ENCODE measurements at regions not wholly inside any gene's neighbourhood (a gene's known extent, or its start where the extent isn't known, plus 50 kb on each side); places are given as distances from the start of the nearest gene placed in this dataset.

DNA sequence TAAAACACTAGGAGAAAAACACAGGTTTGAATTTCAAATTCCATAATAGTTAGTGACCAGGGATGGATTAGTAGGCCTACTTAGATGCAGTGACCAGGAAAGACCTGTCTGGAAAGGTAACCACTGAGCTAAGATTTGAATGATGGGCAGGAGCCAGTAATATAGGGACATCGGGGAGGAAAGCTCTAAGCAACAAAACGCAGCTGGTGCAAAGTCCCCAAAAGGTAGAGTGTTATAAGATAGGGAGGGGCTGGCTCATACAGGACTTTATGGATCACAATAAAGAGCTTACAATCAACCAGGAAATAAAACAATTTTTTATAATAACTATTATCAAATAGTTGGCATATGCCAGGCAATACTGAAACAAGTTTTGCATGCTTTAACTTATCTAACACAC lies 849.4 kb downstream of the LRRTM4 start:
- FAIRE-seq (no peak), DNase-seq (ENCODE audit: low read depth, low spot score) (no peak)
- H3K4me2 ChIP-seq (ENCODE audit: insufficient read depth, low read length): no peak overlapping the region
- no peak overlapping the region for H2AFZ ChIP-seq (ENCODE audit: low read depth, low read length)
- H3K36me3 ChIP-seq (ENCODE audit: control insufficient read depth in 2 of 2, extremely low read depth in 1 of 2, insufficient read depth in 2 of 2, low read length in 2 of 2): no peaks in the 10 kb centered on the region
- no peaks in the 10 kb centered on the region for H3K4me1 ChIP-seq (ENCODE audit: control insufficient read depth, extremely low read depth, insufficient read depth, low read length)
- ChIA-PET POLR2A (no interaction called here), CTCF (no interaction called here)
- H3K9ac ChIP-seq (replicated peaks; ENCODE audit: extremely low read depth, insufficient read depth, low read length): no peak overlapping the region
- TF ChIP-seq, protein P1, sequence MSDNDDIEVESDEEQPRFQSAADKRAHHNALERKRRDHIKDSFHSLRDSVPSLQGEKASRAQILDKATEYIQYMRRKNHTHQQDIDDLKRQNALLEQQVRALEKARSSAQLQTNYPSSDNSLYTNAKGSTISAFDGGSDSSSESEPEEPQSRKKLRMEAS (IDR thresholded peaks at IDR 0.05; ENCODE audit: insufficient read depth, insufficient read length): no peak
- TF ChIP-seq GATA2 (IDR thresholded peaks at IDR 0.05; ENCODE audit: insufficient read depth, insufficient read length, low read depth, low read length) (no peak), MYC (IDR thresholded peaks at IDR 0.05; ENCODE audit: low read depth, low read length) (no peak), POLR2AphosphoS5 (IDR thresholded peaks at IDR 0.05; ENCODE audit: insufficient read depth, low read depth, low read length) (no peak), JUN (IDR thresholded peaks at IDR 0.05; ENCODE audit: borderline replicate concordance, insufficient read depth, insufficient read length, low read depth) (no peak), FOS (IDR thresholded peaks at IDR 0.05; ENCODE audit: borderline replicate concordance, insufficient read depth, low read length) (no peak), EZH2 (IDR thresholded peaks at IDR 0.05; ENCODE audit: borderline replicate concordance, low read depth, low read length, severe bottlenecking) (no peak), POLR2A (IDR thresholded peaks at IDR 0.05; ENCODE audit: low read depth, low read length) (no peak)
- TF ChIP-seq, protein P2, sequence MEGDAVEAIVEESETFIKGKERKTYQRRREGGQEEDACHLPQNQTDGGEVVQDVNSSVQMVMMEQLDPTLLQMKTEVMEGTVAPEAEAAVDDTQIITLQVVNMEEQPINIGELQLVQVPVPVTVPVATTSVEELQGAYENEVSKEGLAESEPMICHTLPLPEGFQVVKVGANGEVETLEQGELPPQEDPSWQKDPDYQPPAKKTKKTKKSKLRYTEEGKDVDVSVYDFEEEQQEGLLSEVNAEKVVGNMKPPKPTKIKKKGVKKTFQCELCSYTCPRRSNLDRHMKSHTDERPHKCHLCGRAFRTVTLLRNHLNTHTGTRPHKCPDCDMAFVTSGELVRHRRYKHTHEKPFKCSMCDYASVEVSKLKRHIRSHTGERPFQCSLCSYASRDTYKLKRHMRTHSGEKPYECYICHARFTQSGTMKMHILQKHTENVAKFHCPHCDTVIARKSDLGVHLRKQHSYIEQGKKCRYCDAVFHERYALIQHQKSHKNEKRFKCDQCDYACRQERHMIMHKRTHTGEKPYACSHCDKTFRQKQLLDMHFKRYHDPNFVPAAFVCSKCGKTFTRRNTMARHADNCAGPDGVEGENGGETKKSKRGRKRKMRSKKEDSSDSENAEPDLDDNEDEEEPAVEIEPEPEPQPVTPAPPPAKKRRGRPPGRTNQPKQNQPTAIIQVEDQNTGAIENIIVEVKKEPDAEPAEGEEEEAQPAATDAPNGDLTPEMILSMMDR (IDR thresholded peaks at IDR 0.05; ENCODE audit: extremely low read depth in 1 of 2, insufficient read depth in 1 of 2, low read depth in 1 of 2, low read length in 2 of 2): no peak
- no peaks in the 10 kb centered on the region for H3K27me3 ChIP-seq (ENCODE audit: control insufficient read depth in 2 of 2, insufficient read depth in 2 of 2, low read length in 2 of 2)
- dilution Hi-C loops (cut with MboI; ENCODE audit: extremely low pct_ligation_motif_present, low sequenced_read_pairs): no loop called here
- intact Hi-C loops (cut with micrococcal nuclease): no loop called here
- H3K27ac ChIP-seq (ENCODE audit: insufficient read depth, low read depth, low read length): no peak overlapping the region
- H3K4me3 ChIP-seq (replicated peaks in 1 of 3; ENCODE audit: insufficient read depth in 1 of 3, low read depth in 1 of 3, low read length in 3 of 3): no peak overlapping the region
- no peaks in the 10 kb centered on the region for H4K20me1 ChIP-seq (replicated peaks; ENCODE audit: control insufficient read depth, extremely low read depth, insufficient read depth, low read length)
- no peaks in the 10 kb centered on the region for H3K9me3 ChIP-seq (replicated peaks; ENCODE audit: control insufficient read depth, insufficient read depth, low read length)
- H3K79me2 ChIP-seq (ENCODE audit: control insufficient read depth, insufficient read depth, low read length): no peaks in the 10 kb centered on the region
- H3K9me1 ChIP-seq (replicated peaks; ENCODE audit: control insufficient read depth, extremely low read depth, insufficient read depth, low read length): no peaks in the 10 kb centered on the region
- no TSS peak for BruUV-seq (replicated peaks)

Measured in endothelial cell of umbilical vein (primary cell).